ENCODE measurements at regions not wholly inside any gene's neighbourhood (a gene's known extent, or its start where the extent isn't known, plus 50 kb on each side); places are given as distances from the start of the nearest gene placed in this dataset.

- no peak for DNase-seq (ENCODE audit: low spot score in 2 of 2)
- TF ChIP-seq EP300 (IDR thresholded peaks at IDR 0.05) (no peak), CTCF (IDR thresholded peaks at IDR 0.05) (no peak), POLR2A (IDR thresholded peaks at IDR 0.05) (no peak)
- Histone ChIP-seq H3K4me3 (no peak overlapping the region), H3K27me3 (no peaks in the 10 kb centered on the region), H3K9me3 (peaks cover 0 to 3% (median 0%) of the 10 kb centered on the region in 4 donors), H3K36me3 (no peaks in the 10 kb centered on the region), H3K4me1 (no peaks in the 10 kb centered on the region), H3K27ac (no peak overlapping the region)
- 72 to 83% methylated on average over 3 of the region's 3 CpGs for WGBS, 2 donors
Observed at GRCh38 chr6:163889904-163890514, 475.5 kb downstream of the QKI start.

GRCh38 chr6:163888030-163888819 lies 473.7 kb downstream of the QKI start:
- H3K36me3 ChIP-seq = no peaks in the 10 kb centered on the region
- H3K27me3 ChIP-seq = no peaks in the 10 kb centered on the region
- H3K4me3 ChIP-seq = no peak overlapping the region
- H3K9me3 ChIP-seq = peaks cover 0 to 16% (median 0%) of the 10 kb centered on the region in 4 donors
- TF ChIP-seq CTCF (IDR thresholded peaks at IDR 0.05) (no peak), POLR2A (IDR thresholded peaks at IDR 0.05) (no peak), EP300 (IDR thresholded peaks at IDR 0.05) (no peak)
- no peaks in the 10 kb centered on the region for H3K4me1 ChIP-seq
- H3K27ac ChIP-seq = no peak overlapping the region
- DNase-seq (ENCODE audit: low spot score in 2 of 2) = no peak
- WGBS, 2 donors = 43 to 65% methylated on average over 2 of the region's 2 CpGs

GRCh38 chr6:163886428-163886827 lies 471.9 kb downstream of the QKI start:
- TF ChIP-seq POLR2A (IDR thresholded peaks at IDR 0.05) (no peak), CTCF (IDR thresholded peaks at IDR 0.05) (no peak), EP300 (IDR thresholded peaks at IDR 0.05) (no peak)
- WGBS, 2 donors = 94 to 95% methylated on average over 1 of the region's 1 CpG

GRCh38 chr6:163883984-163884383 lies 469.5 kb downstream of the QKI start:
- H3K9me3 ChIP-seq = peaks cover 0 to 16% (median 0%) of the 10 kb centered on the region in 4 donors
- no peaks in the 10 kb centered on the region for H3K27me3 ChIP-seq
- H3K4me3 ChIP-seq = no peak overlapping the region
- H3K36me3 ChIP-seq = no peaks in the 10 kb centered on the region
- no peaks in the 10 kb centered on the region for H3K4me1 ChIP-seq
- WGBS, 2 donors = 73 to 83% methylated on average over 3 of the region's 3 CpGs
- H3K27ac ChIP-seq = no peak overlapping the region
- DNase-seq (ENCODE audit: low spot score in 2 of 2) = no peak
- TF ChIP-seq POLR2A (IDR thresholded peaks at IDR 0.05) = no peak
- no peak for TF ChIP-seq CTCF (IDR thresholded peaks at IDR 0.05)
- TF ChIP-seq EP300 (IDR thresholded peaks at IDR 0.05) = peak in 1 of 2 donors; percentile 40

More at GRCh38 chr6:163886428-163886827, 471.9 kb downstream of the QKI start:
- H3K4me1 ChIP-seq = no peaks in the 10 kb centered on the region
- no peak overlapping the region for H3K27ac ChIP-seq
- no peaks in the 10 kb centered on the region for H3K36me3 ChIP-seq
- peaks cover 0 to 16% (median 0%) of the 10 kb centered on the region in 4 donors for H3K9me3 ChIP-seq
- no peak overlapping the region for H3K4me3 ChIP-seq
- H3K27me3 ChIP-seq = no peaks in the 10 kb centered on the region
- DNase-seq (ENCODE audit: low spot score in 2 of 2) = no peak

- H3K4me1 ChIP-seq = no peaks in the 10 kb centered on the region
- H3K4me3 ChIP-seq = no peak overlapping the region
- no peaks in the 10 kb centered on the region for H3K27me3 ChIP-seq
- TF ChIP-seq CTCF (IDR thresholded peaks at IDR 0.05) (no peak), POLR2A (IDR thresholded peaks at IDR 0.05) (no peak), EP300 (IDR thresholded peaks at IDR 0.05) (no peak)
- WGBS, 2 donors = 91 to 92% methylated on average over 2 of the region's 2 CpGs
- H3K36me3 ChIP-seq = no peaks in the 10 kb centered on the region
- H3K27ac ChIP-seq = no peak overlapping the region
- H3K9me3 ChIP-seq = peaks cover 0 to under 1% (median 0%) of the 10 kb centered on the region in 4 donors
- DNase-seq (ENCODE audit: low spot score in 2 of 2) = no peak
Observed at GRCh38 chr6:163878698-163879097, 464.2 kb downstream of the QKI start.

Measured in tibial nerve (tissue), 4 donors.